Neuronal stem cell (in vitro differentiated cells): ENCODE measurements at regions not wholly inside any gene's neighbourhood (a gene's known extent, or its start where the extent isn't known, plus 50 kb on each side); places are given as distances from the start of the nearest gene placed in this dataset.

Experiments used
- DNase-seq: peaks from one replicate; pipeline ENCODE4 v3.0.0-alpha.2; 2013; ENCODE audit warnings: low spot score
- H2AFZ ChIP-seq: one replicate; pipeline ENCODE4 v1.6.1; 2013; ENCODE audit warnings: mild to moderate bottlenecking, low read length, inconsistent platforms
- H2AK5ac ChIP-seq: 2 replicates; pipeline ENCODE4 v1.6.1; 2013; ENCODE audit warnings: low read depth, mild to moderate bottlenecking, inconsistent platforms, low read length, moderate library complexity, mixed read lengths
- H2BK120ac ChIP-seq: 2 replicates; pipeline ENCODE4 v1.6.1; 2013; ENCODE audit warnings: low read depth, mild to moderate bottlenecking, inconsistent platforms, low read length, moderate library complexity, mixed read lengths
- H2BK12ac ChIP-seq: one replicate; pipeline ENCODE4 v1.6.1; 2013; ENCODE audit warnings: low read length, inconsistent platforms
- H2BK15ac ChIP-seq: 2 replicates; pipeline ENCODE4 v1.6.1; 2013; ENCODE audit warnings: mild to moderate bottlenecking, low read length, inconsistent platforms, mixed read lengths
- H2BK5ac ChIP-seq: one replicate; pipeline ENCODE4 v1.6.1; 2013; ENCODE audit warnings: inconsistent platforms, mild to moderate bottlenecking, low read length, moderate library complexity
- H3K14ac ChIP-seq: one replicate; pipeline ENCODE4 v1.6.1; 2013; ENCODE audit warnings: low read length, inconsistent platforms
- H3K18ac ChIP-seq: 2 replicates; pipeline ENCODE4 v1.6.1; 2013; ENCODE audit warnings: low read length, inconsistent platforms
- H3K23ac ChIP-seq: 2 replicates; pipeline ENCODE4 v1.6.1; 2013; ENCODE audit warnings: low read depth, mild to moderate bottlenecking, mixed read lengths, low read length, inconsistent platforms; ENCODE audit not compliant: poor library complexity
- H3K27ac ChIP-seq: replicated peaks from 3 replicates; pipeline ENCODE4 v1.5.1; 2013; ENCODE audit warnings: low read length, inconsistent platforms
- H3K27me3 ChIP-seq, 3 experiments: 2 replicates each; pipeline ENCODE4 v1.6.1; 2013; ENCODE audit warnings: low read length in 3 of 3, mild to moderate bottlenecking in 2 of 3, inconsistent platforms in 1 of 3, low read depth in 1 of 3, mixed read lengths in 1 of 3, moderate library complexity in 1 of 3; ENCODE audit not compliant: control insufficient read depth in 3 of 3, insufficient read depth in 3 of 3
- H3K36me3 ChIP-seq, 2 donors: replicated peaks in 1 of 2; 2 replicates each; pipeline ENCODE4 v1.6.1; 2013; ENCODE audit warnings: low read length in 2 of 2; ENCODE audit not compliant: control insufficient read depth in 2 of 2, insufficient read depth in 2 of 2
- H3K4ac ChIP-seq: 2 replicates; pipeline ENCODE4 v1.6.1; 2013; ENCODE audit warnings: inconsistent platforms, mild to moderate bottlenecking, low read length, moderate library complexity
- H3K4me1 ChIP-seq, 2 donors: 1 replicate in 1 of 2; 2 replicates in 1 of 2; pipeline ENCODE4 v1.6.1; 2013; ENCODE audit warnings: low read length in 2 of 2, low read depth in 1 of 2; ENCODE audit not compliant: control insufficient read depth in 2 of 2, insufficient read depth in 1 of 2
- H3K4me2 ChIP-seq: one replicate; pipeline ENCODE4 v1.6.1; 2013; ENCODE audit warnings: mild to moderate bottlenecking, low read length, inconsistent platforms; ENCODE audit not compliant: insufficient read depth, poor library complexity, severe bottlenecking
- H3K4me3 ChIP-seq, 2 donors: 2 replicates each; pipeline ENCODE4 v1.5.1; 2013; ENCODE audit warnings: low read length in 2 of 2, mild to moderate bottlenecking in 2 of 2, inconsistent platforms in 1 of 2, moderate library complexity in 1 of 2
- H3K79me1 ChIP-seq: one replicate; pipeline ENCODE4 v1.6.1; 2013; ENCODE audit warnings: low read depth, mild to moderate bottlenecking, inconsistent platforms, low read length, moderate library complexity
- H3K9ac ChIP-seq: one replicate; pipeline ENCODE4 v1.6.1; 2013; ENCODE audit warnings: mild to moderate bottlenecking, low read depth, low read length, inconsistent platforms; ENCODE audit not compliant: poor library complexity
- H3K9me3 ChIP-seq, 2 donors: replicated peaks in 1 of 2; 2 replicates each; pipeline versions ENCODE3 to v1.6.1; 2013; ENCODE audit warnings: low read length in 2 of 2, mild to moderate bottlenecking in 2 of 2, inconsistent platforms in 1 of 2, low read depth in 1 of 2, mixed read lengths in 1 of 2, moderate library complexity in 1 of 2; ENCODE audit not compliant: control insufficient read depth in 2 of 2, insufficient read depth in 1 of 2
- H4K8ac ChIP-seq: one replicate; pipeline ENCODE4 v1.6.1; 2013; ENCODE audit warnings: low read depth, mild to moderate bottlenecking, inconsistent platforms, low read length, moderate library complexity
- H4K91ac ChIP-seq: one replicate; pipeline ENCODE4 v1.6.1; 2013; ENCODE audit warnings: low read length, low read depth, mild to moderate bottlenecking, inconsistent platforms; ENCODE audit not compliant: poor library complexity
- WGBS, 2 donors: extraction: QIAGEN DNeasy Blood & Tissue Kit; methylation state at CpG; one replicate each; pipeline ENCODE4 v1.1.7; 2013; ENCODE audit warnings: missing lambda C conversion rate in 2 of 2, mixed read lengths in 1 of 2; ENCODE audit not compliant: insufficient read length in 2 of 2, insufficient replicate concordance in 1 of 2; ENCODE audit errors: extremely low coverage in 2 of 2; 5-methylcytosine and 5-hydroxymethylcytosine counted together

GRCh38 chr17:51387582-51387981 is 127.2 kb downstream of the UTP18 start:
- H3K36me3 ChIP-seq: no peaks in the 10 kb centered on the region
- WGBS, 2 donors: no CpG with 5 or more reads among the region's 4 CpGs

GRCh38 chr17:51387986-51388385 is 127.6 kb downstream of the UTP18 start:
- Histone ChIP-seq H3K14ac (no peak overlapping the region), H2BK12ac (no peak overlapping the region), H3K4ac (no peak overlapping the region), H4K8ac (no peak overlapping the region), H3K27ac (no peak overlapping the region), H2BK15ac (no peak overlapping the region), H3K27me3 (peaks cover 0 to 17% (median 0%) of the 10 kb centered on the region in 3 experiments), H3K36me3 (no peaks in the 10 kb centered on the region), H2BK5ac (no peak overlapping the region), H3K79me1 (no peaks in the 10 kb centered on the region), H2AFZ (no peak overlapping the region), H3K9ac (no peak overlapping the region), H4K91ac (no peak overlapping the region), H3K4me3 (no peak overlapping the region), H2AK5ac (no peak overlapping the region), H3K9me3 (no peaks in the 10 kb centered on the region), H2BK120ac (no peak overlapping the region), H3K4me2 (no peak overlapping the region), H3K18ac (no peak overlapping the region), H3K4me1 (no peaks in the 10 kb centered on the region), H3K23ac (no peak overlapping the region)
- no CpG with 5 or more reads among the region's 2 CpGs for WGBS, 2 donors
- no peak for DNase-seq

More at GRCh38 chr17:51387582-51387981, 127.2 kb downstream of the UTP18 start:
- H3K9me3 ChIP-seq: no peaks in the 10 kb centered on the region
- H2BK5ac ChIP-seq: no peak overlapping the region
- H3K4me3 ChIP-seq: no peak overlapping the region
- no peak overlapping the region for H2AFZ ChIP-seq
- no peak overlapping the region for H2BK120ac ChIP-seq
- H3K4me1 ChIP-seq: no peaks in the 10 kb centered on the region
- H2BK12ac ChIP-seq: no peak overlapping the region
- no peak overlapping the region for H2BK15ac ChIP-seq
- no peak overlapping the region for H3K18ac ChIP-seq
- H3K4ac ChIP-seq: no peak overlapping the region
- H3K79me1 ChIP-seq: no peaks in the 10 kb centered on the region
- no peak overlapping the region for H3K9ac ChIP-seq
- H2AK5ac ChIP-seq: no peak overlapping the region
- H3K27me3 ChIP-seq: peaks cover 0 to 19% (median 0%) of the 10 kb centered on the region in 3 experiments
- no peak overlapping the region for H4K91ac ChIP-seq
- H3K27ac ChIP-seq: no peak overlapping the region
- no peak overlapping the region for H3K4me2 ChIP-seq
- H3K23ac ChIP-seq: no peak overlapping the region
- no peak overlapping the region for H4K8ac ChIP-seq
- H3K14ac ChIP-seq: no peak overlapping the region
- DNase-seq: no peak

GRCh38 chr17:51389875-51390274 is 129.5 kb downstream of the UTP18 start:
- H2BK12ac ChIP-seq: no peak overlapping the region
- H3K27me3 ChIP-seq: peaks cover 0 to 8% (median 0%) of the 10 kb centered on the region in 3 experiments
- H4K91ac ChIP-seq: no peak overlapping the region
- no peak overlapping the region for H3K4ac ChIP-seq
- WGBS, 2 donors: no CpG with 5 or more reads among the region's 1 CpG
- H2AFZ ChIP-seq: no peak overlapping the region
- H4K8ac ChIP-seq: no peak overlapping the region
- no peak overlapping the region for H3K4me2 ChIP-seq
- H3K14ac ChIP-seq: no peak overlapping the region
- H3K4me1 ChIP-seq: no peaks in the 10 kb centered on the region
- no peak overlapping the region for H3K23ac ChIP-seq
- no peak overlapping the region for H3K4me3 ChIP-seq
- H2BK5ac ChIP-seq: no peak overlapping the region
- H2AK5ac ChIP-seq: no peak overlapping the region
- no peak for DNase-seq
- H2BK120ac ChIP-seq: no peak overlapping the region
- H3K27ac ChIP-seq: no peak overlapping the region
- no peak overlapping the region for H2BK15ac ChIP-seq
- H3K9me3 ChIP-seq: no peaks in the 10 kb centered on the region
- H3K18ac ChIP-seq: no peak overlapping the region
- H3K9ac ChIP-seq: no peak overlapping the region
- H3K79me1 ChIP-seq: no peaks in the 10 kb centered on the region
- no peaks in the 10 kb centered on the region for H3K36me3 ChIP-seq

GRCh38 chr17:51391982-51392654 is 131.8 kb downstream of the UTP18 start:
- H3K9ac ChIP-seq: no peak overlapping the region
- no peaks in the 10 kb centered on the region for H3K79me1 ChIP-seq
- no peak overlapping the region for H2BK120ac ChIP-seq
- no peak overlapping the region for H3K4me3 ChIP-seq
- no peaks in the 10 kb centered on the region for H3K4me1 ChIP-seq
- no peak overlapping the region for H2BK12ac ChIP-seq
- H2BK15ac ChIP-seq: no peak overlapping the region
- no peak overlapping the region for H2AFZ ChIP-seq
- H4K8ac ChIP-seq: no peak overlapping the region
- no peak overlapping the region for H3K14ac ChIP-seq
- peaks cover 0 to 11% (median 0%) of the 10 kb centered on the region in 3 experiments for H3K27me3 ChIP-seq
- no peak overlapping the region for H2BK5ac ChIP-seq
- no peak overlapping the region for H3K4me2 ChIP-seq
- no peak overlapping the region for H4K91ac ChIP-seq
- H3K23ac ChIP-seq: no peak overlapping the region
- DNase-seq: no peak
- H3K9me3 ChIP-seq: no peaks in the 10 kb centered on the region
- WGBS, 2 donors: no CpG with 5 or more reads among the region's 8 CpGs
- no peaks in the 10 kb centered on the region for H3K36me3 ChIP-seq
- H3K18ac ChIP-seq: no peak overlapping the region
- no peak overlapping the region for H3K27ac ChIP-seq
- no peak overlapping the region for H3K4ac ChIP-seq
- no peak overlapping the region for H2AK5ac ChIP-seq
